ENCODE measurements at regions not wholly inside any gene's neighbourhood (a gene's known extent, or its start where the extent isn't known, plus 50 kb on each side); places are given as distances from the start of the nearest gene placed in this dataset.

GRCh38 chr2:65746931-65747675 lies 314.7 kb upstream of the SPRED2 start:
- DNase-seq: peak in 11 of 56 donors; percentile 1 to 26 (median 1)

DNA sequence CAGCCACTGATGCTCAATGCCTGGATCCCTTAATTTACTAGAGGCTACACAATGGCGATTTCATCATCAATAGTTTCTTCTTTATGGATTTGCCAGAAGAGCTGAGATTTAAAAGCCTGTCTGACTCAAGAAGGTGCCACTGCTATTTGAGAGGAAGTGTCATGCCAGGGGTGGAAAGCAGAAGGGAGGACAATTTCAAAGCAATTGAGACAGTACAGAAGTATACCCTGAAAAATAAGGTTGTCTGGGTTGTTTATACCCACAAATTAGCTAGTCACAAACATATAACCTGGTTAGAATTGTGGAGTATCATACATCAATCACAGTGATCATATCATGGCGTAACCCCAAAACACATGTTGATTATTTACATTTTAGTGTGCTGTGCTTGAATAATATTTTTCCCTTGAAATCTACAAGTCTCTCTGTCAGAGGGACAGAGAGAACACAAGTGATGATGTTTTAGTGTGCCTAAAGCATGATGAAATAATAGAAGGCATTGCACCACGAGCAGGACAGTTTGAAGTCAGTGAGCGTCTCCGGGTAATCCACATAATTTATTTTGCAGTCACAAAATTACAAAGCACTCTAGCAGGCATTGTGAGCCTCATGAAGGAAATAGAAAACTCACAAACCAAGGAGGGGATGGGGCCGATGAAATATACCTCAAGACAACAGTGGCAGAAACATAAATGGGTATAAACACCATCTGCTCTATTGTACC lies 312.2 kb upstream of the SPRED2 start:
- DNase-seq: no peak

- DNase-seq: no peak
Measured at GRCh38 chr2:65742977-65743376, 310.6 kb upstream of the SPRED2 start.

- no peak for DNase-seq
Measured at GRCh38 chr2:65739927-65740326, 307.5 kb upstream of the SPRED2 start.

GRCh38 chr2:65737452-65738011 lies 305.1 kb upstream of the SPRED2 start:
- no peak for DNase-seq

DNA sequence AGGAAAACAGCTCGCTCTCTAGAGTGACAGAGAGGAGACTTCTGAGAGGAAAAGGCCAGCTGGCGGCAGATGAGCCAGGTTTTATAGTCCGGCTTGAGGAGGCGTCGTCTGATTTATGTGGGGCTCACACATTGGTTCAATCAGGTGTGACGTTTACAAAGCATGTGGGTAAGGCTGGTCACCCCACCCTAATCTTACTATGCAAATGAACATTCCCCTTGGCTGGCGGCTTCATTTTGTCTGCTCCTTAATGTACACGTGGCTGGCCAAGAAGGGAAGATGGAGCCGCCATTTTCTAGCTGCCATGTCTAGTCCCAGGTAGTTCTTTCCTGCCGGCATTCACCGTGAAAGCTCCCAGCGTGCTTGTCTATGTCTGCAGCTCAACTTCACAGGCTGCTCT lies 299.1 kb upstream of the SPRED2 start:
- DNase-seq: no peak

DNA sequence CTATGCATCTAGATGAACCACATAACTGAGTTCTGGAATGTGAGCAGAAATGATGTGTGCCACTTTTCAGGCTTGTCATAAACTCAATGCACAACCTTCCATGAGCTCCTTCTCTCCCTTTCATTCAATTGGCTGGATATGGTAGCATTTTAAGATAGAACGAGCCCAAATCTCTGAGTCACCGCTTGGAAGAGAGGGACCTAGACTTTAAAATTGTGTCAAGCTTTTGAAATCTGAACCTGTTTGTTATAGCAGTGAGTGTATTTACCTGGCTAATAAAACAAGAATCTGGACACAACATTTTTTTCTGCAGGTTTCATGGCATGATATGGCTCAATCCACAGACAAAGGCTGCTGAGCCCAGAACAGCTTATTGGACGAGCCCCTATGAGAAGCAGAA lies 297.8 kb upstream of the SPRED2 start:
- DNase-seq: no peak

- no peak for DNase-seq
Measured at GRCh38 chr2:65729246-65729645, 296.8 kb upstream of the SPRED2 start.

GRCh38 chr2:65728477-65729180 lies 296.2 kb upstream of the SPRED2 start:
- DNase-seq: no peak

DNA sequence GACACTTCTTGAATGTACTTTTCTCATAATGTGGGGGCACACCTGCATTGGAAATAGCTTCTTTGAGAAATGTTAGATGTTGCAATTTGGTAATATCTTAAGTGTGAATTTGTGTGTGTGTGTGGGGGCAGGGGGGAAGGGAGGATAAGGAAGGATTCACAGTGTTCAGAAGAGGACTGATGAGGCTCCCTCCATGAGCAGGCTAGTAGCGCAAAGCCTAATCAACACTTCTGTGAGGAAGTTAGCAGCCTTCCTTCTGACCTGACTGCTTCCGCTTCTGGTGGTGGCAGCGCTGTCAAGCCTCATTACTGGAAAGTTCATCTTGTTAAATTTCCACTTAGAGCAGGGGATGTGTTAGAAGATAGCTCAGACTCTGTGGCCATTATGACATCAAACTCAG lies 295.4 kb upstream of the SPRED2 start:
- no peak for DNase-seq

- no peak for DNase-seq
Measured at GRCh38 chr2:65727381-65727780, 295.0 kb upstream of the SPRED2 start.

- no peak for DNase-seq
Measured at GRCh38 chr2:65724752-65725151, 292.4 kb upstream of the SPRED2 start.

GRCh38 chr2:65724336-65724735 lies 291.9 kb upstream of the SPRED2 start:
- DNase-seq: no peak

- peak in 19 of 56 donors; percentile 1 to 50 (median 6) for DNase-seq
Measured at GRCh38 chr2:65722028-65722778, 289.8 kb upstream of the SPRED2 start.

- no peak for DNase-seq
Measured at GRCh38 chr2:65716698-65717097, 284.3 kb upstream of the SPRED2 start.

GRCh38 chr2:65715323-65715722 lies 282.9 kb upstream of the SPRED2 start:
- no peak for DNase-seq

- no peak for DNase-seq
Measured at GRCh38 chr2:65714866-65715265, 282.5 kb upstream of the SPRED2 start.

DNA sequence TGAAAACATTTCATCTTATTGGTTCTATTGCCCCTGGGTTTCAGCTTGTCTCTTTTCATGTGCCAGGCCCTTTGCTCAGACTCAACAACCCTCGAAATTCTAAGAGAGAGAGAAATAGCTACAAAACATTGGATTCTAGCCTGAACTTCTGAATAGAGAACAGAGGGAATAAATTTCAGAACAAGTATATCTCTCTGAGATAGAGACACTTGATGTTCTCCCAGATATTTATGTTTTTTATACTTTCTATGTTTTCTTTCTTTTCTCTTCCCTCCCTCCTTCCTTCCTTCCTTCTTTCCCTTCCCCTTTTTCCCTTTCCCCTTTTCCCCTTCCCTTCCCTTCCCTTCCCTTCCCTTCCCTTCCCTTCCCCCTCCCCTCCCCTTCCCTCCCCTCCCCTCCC lies 279.5 kb upstream of the SPRED2 start:
- no peak for DNase-seq

GRCh38 chr2:65710779-65711295 lies 278.4 kb upstream of the SPRED2 start:
- DNase-seq: no peak

GRCh38 chr2:65710356-65710755 lies 278.0 kb upstream of the SPRED2 start:
- no peak for DNase-seq

DNA sequence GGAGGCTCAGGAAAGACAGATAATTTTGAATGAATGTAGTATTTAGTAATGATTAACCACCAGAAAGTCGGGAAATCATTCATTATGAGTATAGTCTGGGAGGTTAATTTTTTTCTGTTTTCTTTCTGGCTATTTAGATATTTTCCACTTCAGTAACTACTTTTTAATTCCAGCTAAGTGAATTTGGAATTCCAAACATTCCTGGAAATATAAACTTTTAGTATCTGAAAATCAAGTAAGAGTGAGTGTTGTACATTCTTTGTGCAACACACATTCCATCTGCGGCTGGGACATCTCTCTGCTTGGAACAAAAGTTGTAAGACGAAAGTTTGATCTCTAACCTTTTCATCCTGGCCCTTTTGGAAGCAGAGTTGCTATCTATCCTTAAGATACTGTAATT lies 275.7 kb upstream of the SPRED2 start:
- DNase-seq: no peak
